Fibroblast of villous mesenchyme (primary cell): ENCODE measurements at regions not wholly inside any gene's neighbourhood (a gene's known extent, or its start where the extent isn't known, plus 50 kb on each side); places are given as distances from the start of the nearest gene placed in this dataset.
"Not testable (repeated sequence)": the region's sequence is repeated elsewhere in the genome, so short reads cannot be mapped to it uniquely, and the experiment has no call there.

Experiments used
- DNase-seq: peaks from one replicate; pipeline ENCODE4 v3.0.0-alpha.2; 2010; ENCODE audit warnings: low read depth
- H3K4me3 ChIP-seq: 2 replicates; pipeline ENCODE4 v1.5.1; 2011; ENCODE audit warnings: low read depth, mild to moderate bottlenecking, low read length
- CTCF ChIP-seq: IDR thresholded peaks from 2 replicates; pipeline ENCODE4 v1.5.1; 2012; ENCODE audit warnings: low read depth, mild to moderate bottlenecking, low read length; ENCODE audit not compliant: insufficient read depth

GRCh38 chr10:118958984-118959925 lies 70.3 kb upstream of the NANOS1 start:
- H3K4me3 ChIP-seq, result no peak overlapping the region
- DNase-seq, result peak; percentile 80
- no peak for TF ChIP-seq CTCF

- no peak for DNase-seq
- H3K4me3 ChIP-seq, result no peak overlapping the region
- no peak for TF ChIP-seq CTCF
These were observed 69.1 kb upstream of the NANOS1 start for GRCh38 chr10:118960157-118961090.

GRCh38 chr10:118961436-118961835 lies 68.1 kb upstream of the NANOS1 start:
- H3K4me3 ChIP-seq, result no peak overlapping the region
- TF ChIP-seq CTCF, result no peak
- DNase-seq, result no peak

GRCh38 chr10:118962331-118962868 lies 67.1 kb upstream of the NANOS1 start:
- H3K4me3 ChIP-seq, DNase-seq: not testable (repeated sequence)

- no peak overlapping the region for H3K4me3 ChIP-seq
- TF ChIP-seq CTCF, result no peak
- no peak for DNase-seq
These were observed 66.2 kb upstream of the NANOS1 start for GRCh38 chr10:118963341-118963740.

- H3K4me3 ChIP-seq, result no peak overlapping the region
- no peak for DNase-seq
- TF ChIP-seq CTCF, result no peak
These were observed 65.6 kb upstream of the NANOS1 start for GRCh38 chr10:118963933-118964332.

- not testable (repeated sequence) for H3K4me3 ChIP-seq, DNase-seq
These were observed 65.0 kb upstream of the NANOS1 start for GRCh38 chr10:118964476-118964875.
